ENCODE measurements at regions not wholly inside any gene's neighbourhood (a gene's known extent, or its start where the extent isn't known, plus 50 kb on each side); places are given as distances from the start of the nearest gene placed in this dataset.

DNA sequence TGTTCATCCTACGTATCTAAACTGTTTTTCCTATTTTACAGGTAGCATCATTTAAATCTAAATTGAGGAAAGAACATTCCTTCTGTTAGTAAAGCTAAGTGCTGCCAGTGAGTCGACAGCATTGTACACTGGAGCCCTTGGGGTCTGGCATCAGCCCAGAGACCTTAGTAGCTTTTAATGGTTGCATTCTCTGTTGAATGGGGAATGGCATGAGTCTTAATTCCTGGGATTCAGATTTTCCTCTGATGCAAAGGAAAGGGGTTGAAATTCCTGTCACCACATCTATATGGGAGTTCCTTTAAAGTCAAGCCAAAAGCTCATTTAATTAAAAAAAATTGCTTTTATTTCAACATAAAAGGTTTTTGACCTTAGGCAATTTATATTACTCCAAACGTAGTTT, 148.4 kb upstream of the GBE1 start:
- TF ChIP-seq, protein P1, sequence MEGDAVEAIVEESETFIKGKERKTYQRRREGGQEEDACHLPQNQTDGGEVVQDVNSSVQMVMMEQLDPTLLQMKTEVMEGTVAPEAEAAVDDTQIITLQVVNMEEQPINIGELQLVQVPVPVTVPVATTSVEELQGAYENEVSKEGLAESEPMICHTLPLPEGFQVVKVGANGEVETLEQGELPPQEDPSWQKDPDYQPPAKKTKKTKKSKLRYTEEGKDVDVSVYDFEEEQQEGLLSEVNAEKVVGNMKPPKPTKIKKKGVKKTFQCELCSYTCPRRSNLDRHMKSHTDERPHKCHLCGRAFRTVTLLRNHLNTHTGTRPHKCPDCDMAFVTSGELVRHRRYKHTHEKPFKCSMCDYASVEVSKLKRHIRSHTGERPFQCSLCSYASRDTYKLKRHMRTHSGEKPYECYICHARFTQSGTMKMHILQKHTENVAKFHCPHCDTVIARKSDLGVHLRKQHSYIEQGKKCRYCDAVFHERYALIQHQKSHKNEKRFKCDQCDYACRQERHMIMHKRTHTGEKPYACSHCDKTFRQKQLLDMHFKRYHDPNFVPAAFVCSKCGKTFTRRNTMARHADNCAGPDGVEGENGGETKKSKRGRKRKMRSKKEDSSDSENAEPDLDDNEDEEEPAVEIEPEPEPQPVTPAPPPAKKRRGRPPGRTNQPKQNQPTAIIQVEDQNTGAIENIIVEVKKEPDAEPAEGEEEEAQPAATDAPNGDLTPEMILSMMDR (optimal IDR thresholded peaks at IDR 0.05 in 1 of 3, IDR thresholded peaks at IDR 0.05 in 1 of 3, conservative IDR thresholded peaks at IDR 0.05 in 1 of 3; ENCODE audit: extremely low read depth in 1 of 3, insufficient read depth in 2 of 3, low read length in 3 of 3): no peak
- TF ChIP-seq EZH2 (IDR thresholded peaks at IDR 0.05; ENCODE audit: low read length): no peak

Data from keratinocyte (primary cell).